ENCODE measurements at regions not wholly inside any gene's neighbourhood (a gene's known extent, or its start where the extent isn't known, plus 50 kb on each side); places are given as distances from the start of the nearest gene placed in this dataset.
A peak's percentile ranks its signal among the peaks of the same experiment; 100 is the strongest.

- TF ChIP-seq CTCF (IDR thresholded peaks at IDR 0.05) (peak; percentile 13), EZH2phosphoT487 (IDR thresholded peaks at IDR 0.05) (no peak), EZH2 (IDR thresholded peaks at IDR 0.05) (no peak)
Observed at GRCh38 chr5:121795511-121795910, 56.2 kb upstream of the FTMT start.

Data from neural progenitor cell (in vitro differentiated cells).